ENCODE measurements at regions not wholly inside any gene's neighbourhood (a gene's known extent, or its start where the extent isn't known, plus 50 kb on each side); places are given as distances from the start of the nearest gene placed in this dataset.

DNA sequence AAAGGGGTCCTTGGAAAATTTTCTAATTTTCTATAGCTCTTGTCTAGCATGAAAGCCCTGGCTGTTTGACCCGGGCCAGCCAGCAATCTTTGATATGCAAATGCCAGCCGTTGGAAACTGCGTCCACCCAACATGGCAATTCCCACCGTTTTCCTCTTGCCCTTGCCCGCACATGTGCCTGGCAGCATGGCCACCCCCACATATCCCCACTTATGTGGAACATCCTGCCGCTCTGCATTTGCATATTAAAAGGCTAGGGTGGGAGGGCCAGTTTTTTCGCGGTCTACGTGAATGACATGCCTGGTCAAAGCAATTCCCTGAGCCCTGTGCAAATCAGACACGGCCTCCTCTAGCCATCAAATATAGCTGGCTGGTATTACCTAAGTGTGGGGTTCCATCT is 110.3 kb upstream of the TDRD3 start:
- no peak for DNase-seq

DNA sequence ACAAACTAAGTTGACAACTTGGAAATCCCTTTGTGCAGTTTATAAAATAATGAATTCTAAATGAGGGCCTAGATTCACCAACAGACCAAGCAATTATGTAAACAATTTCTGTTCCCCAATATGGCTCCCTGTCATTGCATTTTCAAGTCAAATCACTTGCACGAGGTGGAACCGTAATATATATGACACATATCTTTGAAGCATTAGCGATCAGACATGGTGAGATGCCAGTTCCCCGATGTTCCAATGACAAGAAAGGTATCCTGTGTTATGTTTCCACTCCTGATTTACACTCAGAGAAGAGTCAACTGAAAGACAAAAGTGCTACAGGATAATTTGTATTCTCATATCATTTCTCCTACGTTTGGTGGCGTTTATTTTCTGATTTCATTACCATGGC is 108.5 kb upstream of the TDRD3 start:
- DNase-seq = no peak

DNA sequence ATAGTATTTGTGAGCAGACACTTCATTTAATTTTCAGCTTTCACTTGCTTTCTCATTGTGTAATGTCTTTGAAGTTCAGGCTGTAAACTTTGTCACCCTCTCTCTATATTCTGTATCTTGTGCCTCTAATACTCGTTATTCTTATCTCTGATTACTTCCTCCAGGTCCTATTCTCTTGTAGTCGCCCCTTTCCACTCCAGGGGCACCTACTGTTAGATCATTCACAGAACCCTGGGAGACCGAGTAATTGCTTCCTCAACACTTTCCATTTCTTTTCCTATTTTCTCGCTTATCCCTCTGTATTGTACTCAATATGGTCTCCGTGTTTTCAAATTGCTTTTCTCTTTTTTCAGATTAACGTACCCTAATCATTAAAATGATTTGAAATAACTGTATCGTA is 93.9 kb upstream of the TDRD3 start:
- DNase-seq = no peak

DNA sequence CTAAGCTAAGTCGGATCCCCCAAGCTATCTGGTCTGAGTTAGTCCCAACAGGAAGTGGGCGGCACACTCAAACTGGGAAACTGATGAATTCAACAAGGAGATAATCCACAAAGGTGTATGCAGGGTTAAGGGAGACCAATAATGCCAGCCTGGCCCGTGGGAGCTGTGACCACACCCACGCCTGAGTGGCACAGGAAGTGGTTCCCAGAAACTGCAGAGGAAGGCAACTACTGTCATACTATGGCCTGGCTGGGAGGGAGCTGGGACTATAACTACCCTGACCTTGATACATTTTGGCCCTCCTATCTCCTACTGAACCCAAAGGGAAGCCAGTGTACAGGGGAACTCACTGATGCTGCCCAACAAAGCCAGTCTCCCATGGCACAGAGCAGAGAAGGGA is 85.5 kb upstream of the TDRD3 start:
- no peak for DNase-seq

DNA sequence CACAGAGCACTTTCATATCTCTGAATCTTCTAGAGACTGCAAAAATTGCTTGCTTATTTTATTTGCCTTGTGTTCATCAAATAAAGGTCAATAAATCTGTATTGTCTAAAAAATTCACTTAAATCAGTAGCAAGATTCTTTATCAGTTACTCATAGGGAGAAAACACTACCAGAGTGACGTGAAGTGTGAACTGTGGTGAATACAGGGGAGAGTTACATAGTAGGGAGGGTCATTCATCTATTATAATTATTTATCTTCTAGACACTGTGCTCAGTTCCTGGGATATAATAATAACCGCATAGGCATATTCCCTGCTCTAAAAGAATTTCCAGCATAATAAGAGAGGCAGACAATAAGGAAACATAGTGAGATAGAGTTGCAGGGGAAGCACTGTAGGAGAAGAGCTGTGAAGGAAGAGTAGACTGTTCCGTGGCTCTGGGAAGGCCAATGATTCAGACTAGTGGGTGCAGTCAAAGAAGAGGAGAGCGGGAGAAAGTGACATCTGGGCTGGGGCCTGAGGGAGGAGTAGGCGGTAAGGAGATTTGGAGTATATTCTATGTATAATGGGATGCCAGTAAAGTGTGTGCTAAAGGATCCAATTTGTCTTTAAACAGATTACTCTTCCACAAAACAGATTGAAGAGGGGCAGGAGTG is 84.0 kb upstream of the TDRD3 start:
- DNase-seq = no peak

DNA sequence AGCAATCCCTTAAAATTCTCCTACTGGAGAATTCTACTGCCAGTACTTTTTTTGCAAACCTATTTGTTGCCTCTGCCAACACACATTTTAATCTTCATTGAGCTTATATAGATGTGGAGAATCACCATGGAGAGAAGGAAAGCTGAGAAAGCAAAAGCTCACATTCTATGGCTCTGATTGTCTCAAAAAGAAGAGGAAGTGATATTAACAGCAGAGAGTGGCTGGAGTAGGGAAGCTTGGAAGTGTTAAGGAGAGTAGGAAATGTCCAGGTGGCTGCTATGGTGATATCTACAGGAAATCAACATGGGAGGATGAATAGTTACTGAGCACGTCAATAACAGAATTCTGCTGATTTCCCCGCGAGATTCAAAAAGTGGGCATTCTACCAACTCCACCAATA is 78.8 kb upstream of the TDRD3 start:
- no peak for DNase-seq

DNA sequence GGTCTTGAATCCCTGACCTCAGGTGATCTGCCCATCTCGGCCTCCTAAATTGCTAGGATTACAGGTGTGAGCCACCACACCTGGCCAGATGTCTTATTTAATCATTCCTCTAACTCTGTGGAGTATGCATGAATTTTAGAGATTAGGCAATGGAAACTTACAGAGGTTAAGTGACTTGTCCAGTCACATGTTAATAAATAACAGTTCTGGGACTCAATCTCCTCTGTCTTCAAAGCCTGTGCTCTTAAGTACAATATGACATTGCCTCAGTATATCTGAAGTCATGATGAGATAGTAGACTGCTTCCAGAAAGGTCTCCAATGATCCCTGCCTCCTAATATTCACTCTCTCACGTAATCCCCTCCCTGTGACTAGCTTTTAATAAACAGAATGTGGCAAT is 72.9 kb upstream of the TDRD3 start:
- no peak for DNase-seq

DNA sequence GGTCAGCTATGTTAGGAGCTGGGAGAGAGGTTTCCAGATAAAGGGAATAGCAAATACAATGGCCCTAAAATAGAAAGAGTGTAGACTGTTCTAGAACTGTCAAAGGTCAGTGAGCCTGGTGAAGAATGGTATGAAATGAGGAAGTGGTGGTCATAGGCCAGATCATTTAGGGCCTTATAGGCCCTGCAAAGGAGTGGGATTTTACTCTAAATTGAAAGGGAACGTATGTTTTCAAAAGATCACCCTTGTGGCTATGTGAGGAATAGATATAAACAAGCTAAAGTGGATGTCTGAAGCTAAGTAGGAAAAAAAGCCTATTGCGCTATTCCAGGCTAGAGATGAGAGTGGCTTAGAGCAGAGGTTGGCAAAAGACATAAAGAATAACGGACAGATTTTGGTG is 70.7 kb upstream of the TDRD3 start:
- DNase-seq = no peak

DNA sequence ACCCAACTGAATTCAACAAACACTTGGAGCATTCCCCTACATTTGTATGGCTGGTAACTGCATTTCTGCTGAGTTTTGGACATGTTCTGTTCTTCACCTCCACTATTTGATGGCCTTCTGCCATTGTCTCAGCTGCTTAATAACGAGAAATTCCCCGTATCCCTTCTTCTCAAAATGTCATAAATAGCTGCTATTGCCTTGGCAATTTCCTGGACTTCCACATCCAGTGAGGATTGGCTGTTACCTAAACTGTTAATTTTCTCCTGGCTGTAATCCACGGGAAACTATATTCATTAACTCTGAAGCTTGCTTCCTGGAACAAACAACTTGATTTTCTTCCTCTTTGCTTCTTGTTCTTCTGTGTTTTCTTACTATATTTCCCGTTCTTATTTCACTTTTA is 69.5 kb upstream of the TDRD3 start:
- no peak for DNase-seq

DNA sequence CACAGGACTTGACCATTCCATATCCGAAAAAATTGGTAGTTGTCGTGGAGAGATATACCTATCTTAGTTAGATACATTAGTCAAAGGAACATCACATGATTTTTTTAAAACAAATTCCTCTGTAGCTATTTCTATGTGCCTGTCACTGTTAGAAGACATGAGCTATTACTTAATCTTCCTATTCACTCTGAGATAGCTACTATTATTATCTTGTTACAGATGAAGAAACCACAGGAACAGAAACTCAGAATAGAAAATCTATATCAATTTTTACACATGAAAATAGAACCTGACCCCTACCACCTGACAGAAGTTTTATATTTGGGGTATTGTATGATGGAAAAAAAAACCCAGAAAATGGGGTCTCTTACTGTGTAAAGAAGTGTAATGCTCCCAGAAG is 68.9 kb upstream of the TDRD3 start:
- DNase-seq = no peak

DNA sequence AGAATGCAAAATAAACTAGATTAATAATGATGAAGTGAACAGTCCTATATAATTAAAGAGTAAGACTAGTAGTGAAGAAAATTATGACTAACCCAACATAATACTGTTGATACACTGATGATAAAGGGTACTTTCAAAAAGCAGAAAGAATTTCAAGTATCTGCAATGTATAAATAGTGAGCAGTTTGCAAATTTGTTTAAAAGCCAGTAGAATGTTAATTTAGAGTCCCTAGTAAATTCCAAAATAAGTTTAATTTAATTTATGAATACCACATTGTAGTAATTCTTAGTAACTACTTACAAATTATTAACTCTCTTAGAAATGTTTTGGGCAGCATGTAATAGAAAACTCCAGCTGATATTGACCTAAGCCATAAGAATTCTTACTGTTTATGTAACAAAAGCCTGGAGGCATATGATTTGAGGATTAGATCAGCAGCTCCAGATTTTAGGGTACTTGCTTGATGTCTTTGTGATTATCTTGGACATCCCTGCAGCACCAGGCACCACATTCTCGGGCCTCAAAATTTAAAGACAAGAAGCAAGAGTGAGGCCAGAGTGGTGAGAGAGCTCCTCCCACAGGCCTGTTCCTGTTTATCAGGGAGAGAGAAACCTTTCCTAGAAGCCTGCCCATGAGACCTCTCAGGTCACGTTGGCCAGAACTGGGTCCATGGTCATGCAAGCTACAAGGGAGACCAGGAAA is 67.6 kb upstream of the TDRD3 start:
- DNase-seq = no peak

DNA sequence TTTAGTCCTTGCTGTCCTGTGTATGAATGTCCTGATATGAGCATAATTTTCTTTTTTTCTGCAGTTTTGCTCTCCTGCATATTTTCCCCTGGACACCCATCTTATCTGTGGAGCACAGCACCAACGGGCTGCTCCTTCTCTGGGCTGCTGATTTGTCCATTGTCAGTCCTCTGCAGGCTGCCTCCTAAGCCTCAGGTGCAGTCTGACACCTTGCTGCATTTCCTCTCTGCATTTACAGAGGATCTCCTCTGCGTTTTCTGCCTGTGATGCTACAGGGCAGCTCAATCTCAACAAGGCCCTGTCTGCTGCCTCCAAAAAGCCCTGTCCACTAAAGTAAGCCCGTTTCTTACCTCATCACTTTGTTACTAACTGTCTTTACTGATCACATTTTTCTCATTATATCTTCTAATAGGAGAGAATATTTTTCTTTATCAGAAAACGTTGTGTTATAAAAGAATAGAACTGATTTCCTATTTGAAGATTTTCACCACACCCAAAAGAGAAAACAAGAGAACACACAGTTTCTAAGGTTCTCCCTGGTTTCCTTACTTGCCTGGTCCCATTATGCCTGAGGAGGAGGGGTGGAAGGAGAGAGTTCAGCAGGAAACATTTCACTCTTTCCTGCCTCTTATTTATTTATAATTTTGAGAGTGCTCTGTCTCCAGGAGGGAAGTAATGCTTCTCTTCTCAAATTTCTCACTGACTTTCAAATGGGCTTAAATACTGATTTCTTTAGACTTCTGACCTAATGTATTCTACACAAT is 65.6 kb upstream of the TDRD3 start:
- DNase-seq = no peak

DNA sequence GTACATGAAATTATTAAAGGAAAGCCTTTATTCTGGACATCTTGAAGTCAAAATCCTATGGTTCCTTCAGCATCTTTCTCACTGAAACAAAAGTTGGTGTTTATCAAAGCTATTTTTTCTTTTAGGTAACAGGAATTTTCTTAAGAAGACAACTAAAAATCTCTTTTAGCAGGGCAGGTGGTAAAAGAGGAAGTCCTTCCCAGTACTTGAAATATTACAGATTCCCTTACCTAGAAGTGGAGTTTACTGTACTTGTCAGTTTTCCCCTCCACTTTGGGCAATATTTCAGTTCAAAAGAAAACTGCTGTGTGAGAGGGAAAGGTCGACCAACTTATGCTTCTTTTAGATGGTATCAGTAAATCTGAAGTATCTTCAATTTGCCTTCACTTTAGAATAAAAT is 64.3 kb upstream of the TDRD3 start:
- DNase-seq = no peak

DNA sequence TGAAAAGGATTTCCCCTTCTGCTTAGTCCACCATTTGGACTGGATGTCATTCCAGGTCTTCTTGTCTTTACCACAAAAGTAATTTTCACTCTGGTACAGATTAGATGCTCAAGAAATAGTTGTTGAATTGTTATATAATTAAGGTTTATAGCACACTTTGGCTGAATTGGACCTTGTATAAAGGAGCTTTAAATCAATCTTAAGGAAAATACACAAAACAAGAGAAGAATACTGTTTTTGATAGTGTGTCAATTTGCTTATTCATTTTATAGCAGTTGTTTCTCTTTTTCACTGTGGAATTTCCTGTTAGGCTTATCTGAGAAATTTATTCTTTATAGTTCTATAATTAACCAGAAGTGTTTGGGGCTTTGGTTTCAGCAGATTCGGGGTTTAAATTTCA is 62.7 kb upstream of the TDRD3 start:
- no peak for DNase-seq

DNA sequence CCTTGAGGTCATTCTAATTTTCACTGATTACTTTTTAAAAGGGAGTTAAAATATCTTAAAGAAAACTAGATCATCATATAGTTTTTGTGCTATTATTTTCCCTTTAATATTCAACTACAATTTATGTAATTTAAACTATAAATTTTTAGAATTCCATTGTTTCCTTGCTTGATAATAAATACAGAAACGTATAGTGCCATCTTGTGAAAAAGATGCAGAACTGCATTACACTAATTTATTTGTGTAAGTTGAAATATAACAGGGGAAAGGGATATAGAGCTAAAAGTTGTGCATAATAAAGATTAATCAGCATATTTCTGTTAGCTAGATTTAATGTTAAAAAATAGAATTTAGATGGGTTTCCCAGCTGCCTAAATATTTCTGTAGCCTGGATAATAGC is 61.5 kb upstream of the TDRD3 start:
- DNase-seq = no peak

DNA sequence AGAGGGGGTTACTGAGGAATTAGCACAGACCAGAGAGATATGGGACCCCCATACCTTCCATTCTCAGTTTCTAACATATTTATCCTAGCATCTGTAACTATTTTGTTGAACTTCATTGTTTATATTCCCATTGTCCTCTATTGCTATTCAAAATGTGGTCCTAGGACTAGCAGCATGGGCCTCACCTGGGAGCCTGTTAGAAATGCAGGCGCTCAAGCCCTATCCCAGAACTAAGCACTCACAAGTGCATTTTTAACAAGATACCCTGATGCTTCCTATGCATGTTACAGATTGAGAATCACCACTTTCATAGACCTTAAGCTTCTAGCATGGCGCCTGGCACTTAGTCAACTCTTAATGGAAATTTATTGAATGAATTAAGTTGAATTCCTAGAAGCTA is 58.3 kb upstream of the TDRD3 start:
- DNase-seq = no peak

DNA sequence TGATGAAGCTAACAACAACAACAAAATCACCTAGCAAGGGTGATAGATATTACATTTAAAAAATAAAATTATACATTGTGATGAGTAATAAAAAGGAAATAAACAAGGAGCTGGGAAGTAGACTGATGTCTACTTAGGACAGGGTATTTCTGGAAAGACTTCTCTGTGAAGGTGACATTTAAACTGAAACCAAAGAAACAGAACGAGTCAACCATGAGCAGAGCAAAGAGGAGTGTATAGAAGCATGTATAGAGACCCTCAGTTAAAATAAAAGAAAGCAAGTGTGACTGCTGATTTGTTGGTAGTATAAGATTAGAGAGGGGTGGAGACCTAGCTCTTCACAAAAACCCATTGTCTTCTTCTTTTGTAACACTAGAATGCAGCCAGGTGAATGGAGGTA is 53.0 kb upstream of the TDRD3 start:
- no peak for DNase-seq

DNA sequence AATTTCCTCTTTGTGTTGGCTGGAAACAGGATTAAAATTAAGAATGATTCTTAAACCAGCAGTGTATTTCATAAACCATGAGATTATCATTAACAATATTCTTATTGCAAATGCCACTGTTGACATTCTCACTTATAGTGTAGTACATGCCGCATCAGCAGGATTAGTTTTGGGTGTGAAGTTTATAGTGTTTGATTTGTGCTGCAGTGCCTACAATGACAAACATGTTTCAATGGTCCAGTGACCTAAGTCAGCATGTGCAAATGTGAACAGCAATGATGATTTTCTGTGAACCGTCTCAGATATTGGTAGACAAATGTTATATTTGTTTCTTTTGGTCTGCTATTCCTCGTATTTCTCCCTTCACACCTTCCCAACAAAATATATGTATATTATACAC is 49.8 kb upstream of the TDRD3 start:
- DNase-seq = no peak
